Adrenal gland (tissue), 9 donors: ENCODE measurements at regions not wholly inside any gene's neighbourhood (a gene's known extent, or its start where the extent isn't known, plus 50 kb on each side); places are given as distances from the start of the nearest gene placed in this dataset.
"Not testable (repeated sequence)": the region's sequence is repeated elsewhere in the genome, so short reads cannot be mapped to it uniquely, and the experiment has no call there.

Experiments used
- DNase-seq, 7 donors: peaks; one replicate each; pipeline ENCODE4 v3.0.0-alpha.2; 2019 to 2020
- H3K27ac ChIP-seq, 5 donors: fragments of 200-600 bp; sonication (generic) in 4 of 5; 1 replicate in 3 of 5; 2 replicates in 2 of 5; pipeline versions ENCODE4 v1.5.1 to v1.8.0; 2016 to 2020; ENCODE audit warnings: mild to moderate bottlenecking in 1 of 5
- H3K27me3 ChIP-seq: fragments of 200-600 bp; 2 replicates; pipeline ENCODE4 v1.8.0; 2021
- H3K36me3 ChIP-seq, 2 donors: fragments of 200-600 bp; replicated peaks in 1 of 2; 1 replicate in 1 of 2; 2 replicates in 1 of 2; pipeline versions ENCODE4 v1.5.1 to v1.8.0; 2018 to 2022
- H3K4me1 ChIP-seq, 2 donors: fragments of 200-600 bp; replicated peaks in 1 of 2; 1 replicate in 1 of 2; 2 replicates in 1 of 2; pipeline versions ENCODE4 v1.5.1 to v1.8.0; 2018 to 2021
- H3K4me3 ChIP-seq, 4 donors: fragments of 200-600 bp; sonication (generic) in 3 of 4; one replicate each; pipeline ENCODE4 v1.5.1; 2016 to 2018
- H3K9me3 ChIP-seq, 3 donors: fragments of 200-600 bp; sonication (generic) in 1 of 3; replicated peaks in 1 of 3; 1 replicate in 2 of 3; 2 replicates in 1 of 3; pipeline versions ENCODE4 v1.5.1 to v1.8.0; 2016 to 2021
- CTCF ChIP-seq, 6 experiments: fragments of 450-650 bp in 4 of 6; fragments of 200-600 bp in 2 of 6; sonication (generic) in 1 of 6; IDR thresholded peaks; 1 replicate in 5 of 6; 2 replicates in 1 of 6; pipeline versions ENCODE4 v1.5.1 to v1.8.0; 2016 to 2021; ENCODE audit warnings: antibody characterized with exemption in 6 of 6, mild to moderate bottlenecking in 2 of 6, moderate library complexity in 1 of 6
- POLR2A ChIP-seq, 2 donors: fragments of 450-650 bp; IDR thresholded peaks; one replicate each; pipeline ENCODE4 v1.6.1; 2017; ENCODE audit warnings: antibody characterized with exemption in 2 of 2, mild to moderate bottlenecking in 2 of 2, moderate library complexity in 1 of 2
- WGBS, 4 donors: extraction: QIAGEN DNeasy Blood & Tissue Kit in 2 of 4; methylation state at CpG; one replicate each; pipeline versions ENCODE4 v1.1.5 to v1.1.7; 2013 to 2017; 5-methylcytosine and 5-hydroxymethylcytosine counted together
- intact Hi-C, 2 donors: fragments of 100-400 bp; cut with DNase I; formaldehyde crosslinking; loops; one replicate each; pipeline versions ENCODE4 v1.14.1 to v1.15.0; 2022 to 2023
- donor health status: healthy with polysubstance abuse.
- donor health status: Bipolar disorder and iron deficiency.
- donor health status: DM: yes; HTN: yes; CAD: no.
- donor health status: DM: no; HTN: no; CAD: no.
- donor health status: DM: no; HTN: no; CAD: no.

DNA sequence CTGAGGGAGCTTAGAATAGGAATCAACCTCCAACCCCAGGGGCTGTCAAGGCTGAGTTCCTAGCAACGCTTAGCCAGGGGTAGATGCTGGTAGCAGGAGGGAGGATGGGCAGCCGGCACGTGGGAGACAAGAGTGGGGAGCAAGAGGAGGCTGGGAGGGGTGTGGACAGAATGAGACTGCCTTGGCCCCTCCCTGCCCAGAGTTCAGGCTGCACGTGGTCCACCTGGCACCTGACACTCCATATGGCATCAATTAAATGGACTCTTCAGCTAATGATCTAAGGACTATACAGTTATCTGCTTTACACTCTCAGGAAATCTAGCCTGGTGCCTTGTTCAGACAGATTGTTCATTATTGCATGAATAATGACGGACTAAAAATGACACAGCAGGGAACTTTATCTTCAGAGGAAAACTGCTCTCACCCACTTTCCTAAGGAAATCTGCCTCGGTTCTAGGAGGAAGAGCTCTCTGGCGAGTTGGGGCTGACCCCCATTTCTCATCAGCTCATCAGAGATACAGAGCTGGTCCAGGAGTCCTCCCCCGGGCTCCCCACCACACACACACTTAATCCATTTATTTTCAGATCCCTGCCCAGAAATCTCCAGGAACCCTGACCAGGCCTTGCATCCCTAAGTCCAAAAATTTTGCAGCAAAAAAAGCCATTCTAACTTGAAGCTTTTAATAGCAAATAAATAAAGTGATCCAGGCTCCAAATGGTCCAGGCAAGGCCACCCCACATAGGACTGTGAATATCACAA is 102.1 kb upstream of the CDC42EP3 start:
- no peaks in the 10 kb centered on the region for H3K36me3 ChIP-seq
- H3K4me1 ChIP-seq: no peaks in the 10 kb centered on the region
- H3K27me3 ChIP-seq: no peaks in the 10 kb centered on the region
- no peak overlapping the region for H3K4me3 ChIP-seq
- no peaks in the 10 kb centered on the region for H3K9me3 ChIP-seq
- intact Hi-C loops: no loop called here
- DNase-seq: no peak
- WGBS, 4 donors: 62 to 71% (median 67%) methylated on average over 8 of the region's 8 CpGs
- no peak for TF ChIP-seq CTCF (IDR thresholded peaks at IDR 0.05)
- no peak for TF ChIP-seq POLR2A (IDR thresholded peaks at IDR 0.05)
- H3K27ac ChIP-seq: no peak overlapping the region

GRCh38 chr2:37774171-37774944 is 102.9 kb upstream of the CDC42EP3 start:
- H3K9me3 ChIP-seq, intact Hi-C loops, H3K27ac ChIP-seq, H3K4me3 ChIP-seq, H3K27me3 ChIP-seq, H3K4me1 ChIP-seq, H3K36me3 ChIP-seq, DNase-seq: not testable (repeated sequence)
- 80 to 90% (median 86%) methylated on average over 6 of the region's 6 CpGs for WGBS, 4 donors

DNA sequence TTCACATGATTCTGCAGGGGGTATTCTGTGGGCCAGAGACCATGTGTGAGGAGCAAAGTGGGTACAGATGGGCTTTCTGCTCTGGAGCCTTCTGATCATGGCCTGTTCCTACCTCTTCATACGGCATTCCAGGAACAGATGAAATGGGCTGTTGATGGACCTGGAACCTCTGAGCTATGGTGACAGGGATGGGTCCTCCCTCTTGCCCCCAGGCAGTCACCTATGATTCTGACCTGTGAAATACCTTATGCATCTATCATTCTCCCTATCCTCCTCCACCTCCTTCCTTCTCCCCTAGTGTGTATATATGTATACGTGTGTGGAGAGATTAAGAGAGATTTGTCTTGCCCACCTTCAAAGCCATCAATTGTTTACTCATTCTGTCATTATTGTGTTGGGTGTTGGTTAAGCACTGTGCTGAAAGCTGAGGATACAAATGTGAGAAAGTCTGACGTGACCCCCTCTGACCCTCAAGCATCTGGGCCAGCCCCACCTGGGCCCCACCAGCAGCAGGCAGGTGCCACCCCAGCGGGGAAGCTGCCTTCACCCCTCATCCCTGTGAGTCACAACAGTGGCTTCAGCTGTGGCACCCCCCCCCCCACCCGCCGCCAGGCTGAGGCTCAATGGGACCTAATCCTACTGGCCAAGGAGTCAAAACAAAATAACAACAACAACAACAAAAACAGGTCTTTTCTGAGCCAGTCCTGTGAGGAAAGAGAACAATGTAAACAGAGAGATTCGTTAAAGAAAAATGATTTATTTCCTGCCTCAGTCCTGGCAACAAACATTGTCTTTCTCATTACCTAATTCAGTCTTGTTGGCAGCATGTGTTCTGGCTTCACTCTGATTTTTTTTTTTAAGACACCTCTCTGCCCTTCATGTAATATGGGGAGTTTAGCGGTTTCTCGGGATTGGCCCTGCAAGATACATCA is 103.8 kb upstream of the CDC42EP3 start:
- no peak for DNase-seq
- no peaks in the 10 kb centered on the region for H3K9me3 ChIP-seq
- H3K36me3 ChIP-seq: no peaks in the 10 kb centered on the region
- no peaks in the 10 kb centered on the region for H3K27me3 ChIP-seq
- 72 to 76% (median 73%) methylated on average over 8 to 9 of the region's 9 CpGs for WGBS, 4 donors
- H3K4me3 ChIP-seq: no peak overlapping the region
- peak overlapping the region in 1 of 5 donors; percentile 3 for H3K27ac ChIP-seq
- peaks cover 0 to 6% of the 10 kb centered on the region in 2 donors for H3K4me1 ChIP-seq
- intact Hi-C loops: no loop called here
- TF ChIP-seq CTCF (IDR thresholded peaks at IDR 0.05) (no peak), POLR2A (IDR thresholded peaks at IDR 0.05) (no peak)

GRCh38 chr2:37775908-37776250 is 104.4 kb upstream of the CDC42EP3 start:
- no peaks in the 10 kb centered on the region for H3K27me3 ChIP-seq
- 35 to 55% (median 41%) methylated on average over 3 of the region's 3 CpGs for WGBS, 4 donors
- H3K4me1 ChIP-seq: peaks cover 0 to 6% of the 10 kb centered on the region in 2 donors
- H3K9me3 ChIP-seq: no peaks in the 10 kb centered on the region
- no peak for TF ChIP-seq CTCF (IDR thresholded peaks at IDR 0.05)
- H3K27ac ChIP-seq: peak overlapping the region in 1 of 5 donors; percentile 3
- no peaks in the 10 kb centered on the region for H3K36me3 ChIP-seq
- intact Hi-C loops: no loop called here
- DNase-seq: no peak
- H3K4me3 ChIP-seq: no peak overlapping the region
